ENCODE measurements at regions not wholly inside any gene's neighbourhood (a gene's known extent, or its start where the extent isn't known, plus 50 kb on each side); places are given as distances from the start of the nearest gene placed in this dataset.
"Not testable (repeated sequence)": the region's sequence is repeated elsewhere in the genome, so short reads cannot be mapped to it uniquely, and the experiment has no call there.

DNA sequence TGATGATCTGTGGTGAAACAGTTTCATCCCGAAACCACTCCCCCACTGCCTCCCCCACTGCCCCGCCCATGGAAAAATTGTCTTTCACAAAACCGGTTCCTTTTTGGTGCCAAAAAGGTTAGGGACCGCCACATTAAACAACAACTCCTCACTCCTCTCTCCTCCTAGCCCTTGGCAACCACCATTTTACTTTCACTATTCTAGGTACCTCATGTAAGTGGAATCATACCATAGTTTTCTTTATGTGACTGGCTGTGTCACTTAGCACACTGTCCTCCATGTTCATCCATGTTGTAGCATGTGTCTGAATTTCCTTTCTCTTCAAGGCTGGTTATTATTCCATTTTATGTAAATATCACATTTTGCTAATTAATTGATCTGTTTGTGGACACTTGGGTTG lies 99.3 kb downstream of the UTRN start:
- no peaks in the 10 kb centered on the region for H3K4me1 ChIP-seq (ENCODE audit: insufficient read depth, low read length)
- no peak for DNase-seq
- Mint-ChIP-seq H3K27me3 (no peaks in the 10 kb centered on the region), H3K9me3 (peaks cover 0 to 10% (median 5%) of the 10 kb centered on the region in 5 donors), H3K4me1 (peaks cover 66 to 80% (median 74%) of the 10 kb centered on the region in 3 donors), H3K27ac (peak overlapping the region in 7 of 8 donors; percentile 5 to 62 (median 21)), H3K4me3 (peak overlapping the region in 2 of 7 donors; percentile 0 to 51), H3K36me3 (peaks cover 17 to 42% (median 21%) of the 10 kb centered on the region in 3 donors)
- H3K36me3 ChIP-seq (ENCODE audit: insufficient read depth, low read length) = no peaks in the 10 kb centered on the region
- H3K4me3 ChIP-seq (ENCODE audit: low read length) = no peak overlapping the region
- POLR2A ChIA-PET = no interaction called here
- CTCF ChIA-PET = no interaction called here
- no peaks in the 10 kb centered on the region for H3K9me3 ChIP-seq (ENCODE audit: low read length)
- H3K27ac ChIP-seq (ENCODE audit: low read depth, low read length) = no peak overlapping the region
- no peaks in the 10 kb centered on the region for H3K27me3 ChIP-seq (ENCODE audit: insufficient read depth, low read length, poor library complexity, severe bottlenecking)

DNA sequence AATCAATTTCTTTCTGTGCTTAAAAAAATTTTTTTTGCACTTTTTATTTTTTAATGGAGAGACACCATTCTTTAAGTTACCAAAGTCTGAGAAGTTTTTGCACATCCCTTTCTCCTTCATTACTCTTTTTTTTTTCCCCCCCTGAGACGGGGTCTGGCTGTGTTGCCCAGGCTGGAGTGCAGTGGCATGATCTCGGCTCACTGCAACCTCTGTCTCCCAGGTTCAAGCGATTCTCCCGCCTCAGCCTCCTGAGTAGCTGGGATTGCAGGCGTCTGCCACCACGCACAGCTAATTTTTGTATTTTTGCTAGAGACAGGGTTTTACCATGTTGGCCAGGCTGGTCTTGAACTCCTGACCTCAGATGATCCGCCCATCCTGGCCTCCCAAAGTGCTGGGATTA lies 104.3 kb downstream of the UTRN start:
- DNase-seq; CTCF ChIA-PET; H3K27ac Mint-ChIP-seq; POLR2A ChIA-PET; H3K4me3 ChIP-seq (ENCODE audit: low read length); H3K9me3 ChIP-seq (ENCODE audit: low read length); H3K27me3 Mint-ChIP-seq; H3K9me3 Mint-ChIP-seq; H3K27me3 ChIP-seq (ENCODE audit: insufficient read depth, low read length, poor library complexity, severe bottlenecking); H3K4me1 ChIP-seq (ENCODE audit: insufficient read depth, low read length); H3K36me3 ChIP-seq (ENCODE audit: insufficient read depth, low read length); H3K4me3 Mint-ChIP-seq; H3K27ac ChIP-seq (ENCODE audit: low read depth, low read length): not testable (repeated sequence)
- peaks cover 8 to 38% (median 17%) of the 10 kb centered on the region in 3 donors for H3K36me3 Mint-ChIP-seq
- peaks cover 60 to 82% (median 82%) of the 10 kb centered on the region in 3 donors for H3K4me1 Mint-ChIP-seq

DNA sequence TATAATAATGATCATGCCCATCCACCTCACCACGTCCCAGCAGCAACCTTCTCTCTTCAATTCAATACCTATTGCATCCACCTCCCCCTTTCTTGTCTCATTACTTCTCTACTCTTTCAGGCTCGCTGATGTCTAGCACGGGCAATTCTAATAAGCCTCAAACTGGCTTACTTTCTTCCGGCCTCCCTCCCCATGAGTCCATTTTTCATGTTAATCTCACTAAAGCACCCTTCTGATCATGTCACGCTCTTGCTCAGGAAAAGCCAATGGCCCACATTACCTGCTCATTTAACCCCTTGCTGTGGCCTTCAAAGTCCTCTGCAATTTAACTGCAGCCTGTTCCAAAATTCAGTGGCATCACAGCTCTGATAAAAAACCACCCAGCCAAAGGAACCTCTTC lies 105.1 kb downstream of the UTRN start:
- H3K27ac Mint-ChIP-seq = peak overlapping the region in 3 of 8 donors; percentile 13 to 59 (median 48)
- no peaks in the 10 kb centered on the region for H3K9me3 Mint-ChIP-seq
- Histone ChIP-seq H3K36me3 (ENCODE audit: insufficient read depth, low read length) (no peaks in the 10 kb centered on the region), H3K27me3 (ENCODE audit: insufficient read depth, low read length, poor library complexity, severe bottlenecking) (no peaks in the 10 kb centered on the region), H3K9me3 (ENCODE audit: low read length) (no peaks in the 10 kb centered on the region), H3K4me3 (ENCODE audit: low read length) (no peak overlapping the region), H3K4me1 (ENCODE audit: insufficient read depth, low read length) (peaks cover 7% of the 10 kb centered on the region), H3K27ac (ENCODE audit: low read depth, low read length) (no peak overlapping the region)
- no peaks in the 10 kb centered on the region for H3K27me3 Mint-ChIP-seq
- ChIA-PET CTCF (no interaction called here), POLR2A (interaction anchor here (0.6 kb wide), 1 partner anchor 372 kb away, joined by 3 read pairs; no protein-coding TSS in a partner anchor)
- H3K4me1 Mint-ChIP-seq = peaks cover 56 to 81% (median 80%) of the 10 kb centered on the region in 3 donors
- H3K36me3 Mint-ChIP-seq = peaks cover 8 to 37% (median 14%) of the 10 kb centered on the region in 3 donors
- H3K4me3 Mint-ChIP-seq = no peak overlapping the region
- DNase-seq = no peak

DNA sequence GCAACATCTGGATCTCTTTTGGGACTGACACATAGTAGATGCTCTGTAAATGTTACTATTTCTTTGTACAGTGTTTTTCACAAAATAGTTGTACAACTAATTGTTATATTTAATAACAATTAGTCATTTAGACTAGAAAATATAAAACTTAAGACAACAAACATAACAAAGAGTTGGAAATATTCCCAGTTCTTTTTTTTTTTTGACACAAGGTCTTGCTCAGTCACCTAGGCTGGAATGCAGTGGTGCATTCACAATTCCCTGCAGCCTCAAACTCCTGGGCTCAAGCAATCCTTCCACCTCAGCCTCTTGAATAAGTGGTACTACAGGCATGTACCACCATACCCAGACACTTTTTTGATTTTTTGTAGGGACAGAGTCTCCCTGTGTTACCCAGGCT lies 105.8 kb downstream of the UTRN start:
- H3K9me3 ChIP-seq (ENCODE audit: low read length) = no peaks in the 10 kb centered on the region
- H3K4me1 ChIP-seq (ENCODE audit: insufficient read depth, low read length) = peaks cover 7% of the 10 kb centered on the region
- peaks cover 8 to 34% (median 14%) of the 10 kb centered on the region in 3 donors for H3K36me3 Mint-ChIP-seq
- no peak overlapping the region for H3K27ac ChIP-seq (ENCODE audit: low read depth, low read length)
- H3K4me3 Mint-ChIP-seq = no peak overlapping the region
- H3K27me3 ChIP-seq (ENCODE audit: insufficient read depth, low read length, poor library complexity, severe bottlenecking) = no peaks in the 10 kb centered on the region
- H3K27me3 Mint-ChIP-seq = no peaks in the 10 kb centered on the region
- no peak overlapping the region for H3K4me3 ChIP-seq (ENCODE audit: low read length)
- ChIA-PET POLR2A (interaction anchor here (0.6 kb wide), 1 partner anchor 372 kb away, joined by 3 read pairs; no protein-coding TSS in a partner anchor), CTCF (no interaction called here)
- peak overlapping the region in 3 of 8 donors; percentile 0 to 59 (median 48) for H3K27ac Mint-ChIP-seq
- peaks cover 60 to 81% (median 80%) of the 10 kb centered on the region in 3 donors for H3K4me1 Mint-ChIP-seq
- H3K36me3 ChIP-seq (ENCODE audit: insufficient read depth, low read length) = no peaks in the 10 kb centered on the region
- H3K9me3 Mint-ChIP-seq = no peaks in the 10 kb centered on the region
- no peak for DNase-seq

DNA sequence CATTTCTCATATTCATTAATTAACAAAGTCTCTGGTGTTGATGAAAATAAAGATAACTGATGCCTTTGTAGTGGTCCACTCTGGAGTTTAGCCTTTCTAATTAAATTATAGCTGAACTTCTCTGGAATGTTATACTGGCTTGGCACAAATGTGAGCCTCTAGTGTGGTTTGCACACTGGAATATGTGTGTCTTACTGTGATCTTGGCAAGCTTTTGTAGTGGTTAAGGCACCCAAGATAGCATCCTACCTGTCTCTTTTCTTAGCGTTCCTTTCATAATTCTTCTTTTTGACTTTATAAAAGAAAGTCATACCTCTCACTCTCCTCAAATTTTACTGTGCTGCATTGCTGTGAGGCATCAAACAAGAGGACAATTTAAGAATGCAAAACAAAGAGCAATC lies 107.4 kb downstream of the UTRN start:
- Histone ChIP-seq H3K36me3 (ENCODE audit: insufficient read depth, low read length) (peaks cover 1% of the 10 kb centered on the region), H3K27ac (ENCODE audit: low read depth, low read length) (no peak overlapping the region), H3K27me3 (ENCODE audit: insufficient read depth, low read length, poor library complexity, severe bottlenecking) (no peaks in the 10 kb centered on the region), H3K4me1 (ENCODE audit: insufficient read depth, low read length) (peaks cover 7% of the 10 kb centered on the region), H3K4me3 (ENCODE audit: low read length) (no peak overlapping the region), H3K9me3 (ENCODE audit: low read length) (no peaks in the 10 kb centered on the region)
- Mint-ChIP-seq H3K27me3 (no peaks in the 10 kb centered on the region), H3K4me3 (no peak overlapping the region), H3K27ac (peak overlapping the region in 3 of 8 donors; percentile 44 to 87 (median 76)), H3K9me3 (peaks cover 0 to 2% (median under 1%) of the 10 kb centered on the region in 5 donors), H3K4me1 (peaks cover 57 to 88% (median 84%) of the 10 kb centered on the region in 3 donors), H3K36me3 (peaks cover 16 to 37% (median 21%) of the 10 kb centered on the region in 3 donors)
- ChIA-PET CTCF (no interaction called here), POLR2A (no interaction called here)
- DNase-seq = no peak

DNA sequence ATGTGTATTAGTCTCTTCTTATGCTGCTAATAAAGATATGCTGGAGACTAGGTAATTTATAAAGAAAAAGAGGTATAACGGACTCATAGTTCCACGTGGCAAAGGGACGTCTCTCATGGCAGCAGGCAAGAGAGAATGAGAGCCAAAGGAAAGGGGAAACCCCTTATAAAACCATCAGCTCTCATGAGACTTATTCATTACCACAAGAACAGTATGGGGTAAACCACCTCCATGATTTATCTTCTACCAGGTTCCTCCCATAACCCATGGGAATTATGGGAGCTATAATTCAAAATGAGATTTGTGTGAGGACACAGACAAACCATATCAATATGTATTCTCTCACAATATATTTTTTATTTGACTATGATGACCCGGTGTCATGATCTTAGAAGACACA lies 109.1 kb downstream of the UTRN start:
- Mint-ChIP-seq H3K27ac (peak overlapping the region in 1 of 8 donors; percentile 9), H3K27me3 (no peaks in the 10 kb centered on the region)

DNA sequence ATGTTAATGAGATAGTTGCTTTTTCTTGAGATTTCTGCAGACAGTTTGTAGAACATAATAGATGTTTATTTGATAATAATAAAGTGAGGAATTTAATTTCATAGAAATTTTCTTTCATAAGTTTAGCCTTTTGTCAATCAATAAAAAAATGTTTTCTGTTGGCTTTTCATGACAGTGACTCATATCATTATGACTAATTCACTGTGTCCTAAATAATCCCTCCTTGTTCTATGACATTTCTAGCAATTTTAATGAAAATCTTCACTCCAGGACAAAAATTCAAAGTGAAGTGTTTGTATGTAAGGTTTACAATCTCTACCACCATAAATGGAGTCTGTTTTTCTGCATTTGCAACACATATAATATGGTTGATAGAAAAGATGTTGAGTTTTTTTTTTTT lies 109.9 kb downstream of the UTRN start:
- Mint-ChIP-seq H3K27ac (no peak overlapping the region), H3K4me1 (peaks cover 56 to 92% (median 89%) of the 10 kb centered on the region in 3 donors), H3K9me3 (peaks cover 0 to 9% (median 7%) of the 10 kb centered on the region in 5 donors), H3K4me3 (no peak overlapping the region), H3K27me3 (no peaks in the 10 kb centered on the region), H3K36me3 (peaks cover 18 to 38% (median 30%) of the 10 kb centered on the region in 3 donors)
- ChIA-PET POLR2A (no interaction called here), CTCF (no interaction called here)
- Histone ChIP-seq H3K4me1 (ENCODE audit: insufficient read depth, low read length) (peaks cover 7% of the 10 kb centered on the region), H3K27me3 (ENCODE audit: insufficient read depth, low read length, poor library complexity, severe bottlenecking) (no peaks in the 10 kb centered on the region), H3K27ac (ENCODE audit: low read depth, low read length) (no peak overlapping the region), H3K36me3 (ENCODE audit: insufficient read depth, low read length) (peaks cover 9% of the 10 kb centered on the region), H3K4me3 (ENCODE audit: low read length) (no peak overlapping the region), H3K9me3 (ENCODE audit: low read length) (no peaks in the 10 kb centered on the region)
- no peak for DNase-seq

More for the DNA sequence above, 109.1 kb downstream of the UTRN start:
- H3K9me3 ChIP-seq (ENCODE audit: low read length) = no peaks in the 10 kb centered on the region
- POLR2A ChIA-PET = interaction anchor here (0.6 kb wide), 1 partner anchor 902 kb away, joined by 6 read pairs; no protein-coding TSS in a partner anchor
- H3K4me1 ChIP-seq (ENCODE audit: insufficient read depth, low read length) = peaks cover 7% of the 10 kb centered on the region
- Mint-ChIP-seq H3K9me3 (peaks cover 0 to 9% (median 7%) of the 10 kb centered on the region in 5 donors), H3K4me3 (no peak overlapping the region), H3K4me1 (peaks cover 53 to 90% (median 88%) of the 10 kb centered on the region in 3 donors), H3K36me3 (peaks cover 18 to 38% (median 30%) of the 10 kb centered on the region in 3 donors)
- CTCF ChIA-PET = no interaction called here
- H3K4me3 ChIP-seq (ENCODE audit: low read length) = no peak overlapping the region
- H3K36me3 ChIP-seq (ENCODE audit: insufficient read depth, low read length) = peaks cover 9% of the 10 kb centered on the region
- no peak overlapping the region for H3K27ac ChIP-seq (ENCODE audit: low read depth, low read length)
- H3K27me3 ChIP-seq (ENCODE audit: insufficient read depth, low read length, poor library complexity, severe bottlenecking) = no peaks in the 10 kb centered on the region
- no peak for DNase-seq

DNA sequence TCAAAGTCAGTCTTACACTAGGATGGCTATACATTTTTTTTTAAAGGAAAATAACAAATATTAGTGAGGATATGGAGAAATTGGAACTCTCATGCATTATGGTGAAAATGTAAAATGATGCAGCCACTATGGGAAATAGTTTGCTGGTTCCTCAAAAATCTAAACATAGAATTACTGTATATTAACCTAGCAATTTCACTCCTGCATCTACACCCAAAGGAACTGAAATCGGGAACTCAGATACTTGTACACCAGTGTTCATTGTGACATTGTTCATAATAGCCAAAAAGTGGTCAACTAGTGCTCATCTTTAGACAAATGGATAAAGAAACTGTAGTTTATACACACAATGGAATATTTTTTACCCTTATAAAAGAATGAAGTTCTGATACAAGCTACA lies 110.7 kb downstream of the UTRN start:
- Histone ChIP-seq H3K27me3 (ENCODE audit: insufficient read depth, low read length, poor library complexity, severe bottlenecking) (no peaks in the 10 kb centered on the region), H3K27ac (ENCODE audit: low read depth, low read length) (no peak overlapping the region), H3K36me3 (ENCODE audit: insufficient read depth, low read length) (peaks cover 9% of the 10 kb centered on the region), H3K4me3 (ENCODE audit: low read length) (no peak overlapping the region), H3K4me1 (ENCODE audit: insufficient read depth, low read length) (peaks cover 7% of the 10 kb centered on the region), H3K9me3 (ENCODE audit: low read length) (no peaks in the 10 kb centered on the region)
- DNase-seq = no peak
- CTCF ChIA-PET = no interaction called here
- H3K27ac Mint-ChIP-seq = peak overlapping the region in 2 of 8 donors; percentile 2 to 21
- H3K27me3 Mint-ChIP-seq = no peaks in the 10 kb centered on the region
- H3K4me3 Mint-ChIP-seq = no peak overlapping the region
- POLR2A ChIA-PET = no interaction called here
- peaks cover 18 to 32% (median 30%) of the 10 kb centered on the region in 3 donors for H3K36me3 Mint-ChIP-seq
- H3K9me3 Mint-ChIP-seq = peaks cover 0 to 9% (median 7%) of the 10 kb centered on the region in 5 donors
- peaks cover 54 to 92% (median 89%) of the 10 kb centered on the region in 3 donors for H3K4me1 Mint-ChIP-seq

Measured in CD8-positive, alpha-beta memory T cell (primary cell).